Hepatocyte (in vitro differentiated cells): ENCODE measurements at regions not wholly inside any gene's neighbourhood (a gene's known extent, or its start where the extent isn't known, plus 50 kb on each side); places are given as distances from the start of the nearest gene placed in this dataset.
"Not testable (repeated sequence)": the region's sequence is repeated elsewhere in the genome, so short reads cannot be mapped to it uniquely, and the experiment has no call there.

Experiments used
- EZH2 ChIP-seq: fragments of 200-600 bp; sonication (generic); IDR thresholded peaks from 2 replicates; pipeline ENCODE4 v1.6.1; 2016; ENCODE audit warnings: antibody characterized with exemption, mild to moderate bottlenecking, borderline replicate concordance
- TF ChIP-seq, protein P1 (sequence below): fragments of 200-600 bp; sonication (generic); IDR thresholded peaks from 2 replicates; pipeline ENCODE4 v1.5.1; 2016; ENCODE audit warnings: antibody characterized with exemption, mild to moderate bottlenecking; ENCODE audit not compliant: poor library complexity

DNA sequence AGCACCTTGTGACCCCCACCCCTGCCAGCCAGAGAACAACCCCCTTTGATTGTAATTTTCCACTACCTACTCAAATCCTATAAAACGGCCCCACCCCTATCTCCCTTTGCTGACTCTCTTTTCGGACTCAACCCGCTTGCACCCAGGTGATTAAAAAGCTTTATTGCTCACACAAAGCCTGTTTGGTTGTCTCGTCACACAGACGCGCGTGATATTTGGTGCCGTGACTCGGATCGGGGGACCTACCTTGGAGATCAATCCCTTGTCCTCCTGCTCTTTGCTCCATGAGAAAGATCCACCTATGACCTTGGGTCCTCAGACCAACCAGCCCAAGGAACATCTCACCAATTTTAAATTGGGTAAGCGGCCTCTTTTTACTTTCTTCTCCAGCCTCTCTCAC, 995.0 kb upstream of the LCORL start:
- TF ChIP-seq, protein P1, sequence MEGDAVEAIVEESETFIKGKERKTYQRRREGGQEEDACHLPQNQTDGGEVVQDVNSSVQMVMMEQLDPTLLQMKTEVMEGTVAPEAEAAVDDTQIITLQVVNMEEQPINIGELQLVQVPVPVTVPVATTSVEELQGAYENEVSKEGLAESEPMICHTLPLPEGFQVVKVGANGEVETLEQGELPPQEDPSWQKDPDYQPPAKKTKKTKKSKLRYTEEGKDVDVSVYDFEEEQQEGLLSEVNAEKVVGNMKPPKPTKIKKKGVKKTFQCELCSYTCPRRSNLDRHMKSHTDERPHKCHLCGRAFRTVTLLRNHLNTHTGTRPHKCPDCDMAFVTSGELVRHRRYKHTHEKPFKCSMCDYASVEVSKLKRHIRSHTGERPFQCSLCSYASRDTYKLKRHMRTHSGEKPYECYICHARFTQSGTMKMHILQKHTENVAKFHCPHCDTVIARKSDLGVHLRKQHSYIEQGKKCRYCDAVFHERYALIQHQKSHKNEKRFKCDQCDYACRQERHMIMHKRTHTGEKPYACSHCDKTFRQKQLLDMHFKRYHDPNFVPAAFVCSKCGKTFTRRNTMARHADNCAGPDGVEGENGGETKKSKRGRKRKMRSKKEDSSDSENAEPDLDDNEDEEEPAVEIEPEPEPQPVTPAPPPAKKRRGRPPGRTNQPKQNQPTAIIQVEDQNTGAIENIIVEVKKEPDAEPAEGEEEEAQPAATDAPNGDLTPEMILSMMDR: not testable (repeated sequence)
- not testable (repeated sequence) for TF ChIP-seq EZH2
